Lower leg skin (tissue), 3 donors: ENCODE measurements at regions not wholly inside any gene's neighbourhood (a gene's known extent, or its start where the extent isn't known, plus 50 kb on each side); places are given as distances from the start of the nearest gene placed in this dataset.

Experiments used
- CTCF ChIP-seq, 3 donors: fragments of 450-650 bp; IDR thresholded peaks; one replicate each; pipeline ENCODE4 v1.5.1; 2016; ENCODE audit warnings: antibody characterized with exemption in 3 of 3, mild to moderate bottlenecking in 3 of 3, moderate library complexity in 2 of 3
- POLR2A ChIP-seq, 2 donors: fragments of 450-650 bp; IDR thresholded peaks; one replicate each; pipeline ENCODE4 v1.6.1; 2016 to 2017; ENCODE audit warnings: antibody characterized with exemption in 2 of 2, mild to moderate bottlenecking in 1 of 2, moderate library complexity in 1 of 2

GRCh38 chr16:51870296-51870854, 676.6 kb downstream of the TOX3 start:
- TF ChIP-seq CTCF (IDR thresholded peaks at IDR 0.05) (no peak), POLR2A (IDR thresholded peaks at IDR 0.05) (no peak)
